ENCODE measurements at regions not wholly inside any gene's neighbourhood (a gene's known extent, or its start where the extent isn't known, plus 50 kb on each side); places are given as distances from the start of the nearest gene placed in this dataset.

DNA sequence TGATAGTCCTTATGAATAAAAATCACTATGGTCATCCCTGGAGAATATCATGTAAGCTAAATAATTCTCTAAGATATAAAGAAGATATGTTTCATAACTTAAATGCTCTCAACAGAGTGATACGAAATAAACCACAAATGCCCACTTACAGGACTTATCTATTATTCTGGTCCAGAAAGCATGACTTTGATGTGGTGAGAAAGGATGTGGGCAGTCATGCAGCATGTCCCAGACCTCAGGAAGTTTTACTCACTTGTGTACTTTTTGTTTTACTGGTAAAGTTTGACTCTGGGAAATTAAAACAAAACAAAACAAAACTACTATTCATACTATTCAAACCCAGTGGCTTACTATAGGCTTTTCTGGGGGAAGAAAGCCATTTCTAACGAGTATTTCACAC is 483.2 kb upstream of the SLITRK6 start:
- H3K27me3 Mint-ChIP-seq (ENCODE audit: low read depth): no peaks in the 10 kb centered on the region
- TF ChIP-seq EMX1 (CRISPR knock-in tag; IDR thresholded peaks at IDR 0.05): no peak
- TF ChIP-seq, protein P1, sequence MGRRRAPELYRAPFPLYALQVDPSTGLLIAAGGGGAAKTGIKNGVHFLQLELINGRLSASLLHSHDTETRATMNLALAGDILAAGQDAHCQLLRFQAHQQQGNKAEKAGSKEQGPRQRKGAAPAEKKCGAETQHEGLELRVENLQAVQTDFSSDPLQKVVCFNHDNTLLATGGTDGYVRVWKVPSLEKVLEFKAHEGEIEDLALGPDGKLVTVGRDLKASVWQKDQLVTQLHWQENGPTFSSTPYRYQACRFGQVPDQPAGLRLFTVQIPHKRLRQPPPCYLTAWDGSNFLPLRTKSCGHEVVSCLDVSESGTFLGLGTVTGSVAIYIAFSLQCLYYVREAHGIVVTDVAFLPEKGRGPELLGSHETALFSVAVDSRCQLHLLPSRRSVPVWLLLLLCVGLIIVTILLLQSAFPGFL (CRISPR knock-in tag; IDR thresholded peaks at IDR 0.05; ENCODE audit: borderline replicate concordance): no peak
- TF ChIP-seq, protein P2, sequence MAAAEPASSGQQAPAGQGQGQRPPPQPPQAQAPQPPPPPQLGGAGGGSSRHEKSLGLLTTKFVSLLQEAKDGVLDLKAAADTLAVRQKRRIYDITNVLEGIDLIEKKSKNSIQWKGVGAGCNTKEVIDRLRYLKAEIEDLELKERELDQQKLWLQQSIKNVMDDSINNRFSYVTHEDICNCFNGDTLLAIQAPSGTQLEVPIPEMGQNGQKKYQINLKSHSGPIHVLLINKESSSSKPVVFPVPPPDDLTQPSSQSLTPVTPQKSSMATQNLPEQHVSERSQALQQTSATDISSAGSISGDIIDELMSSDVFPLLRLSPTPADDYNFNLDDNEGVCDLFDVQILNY (CRISPR knock-in tag; IDR thresholded peaks at IDR 0.05): no peak
- TF ChIP-seq, protein P3, sequence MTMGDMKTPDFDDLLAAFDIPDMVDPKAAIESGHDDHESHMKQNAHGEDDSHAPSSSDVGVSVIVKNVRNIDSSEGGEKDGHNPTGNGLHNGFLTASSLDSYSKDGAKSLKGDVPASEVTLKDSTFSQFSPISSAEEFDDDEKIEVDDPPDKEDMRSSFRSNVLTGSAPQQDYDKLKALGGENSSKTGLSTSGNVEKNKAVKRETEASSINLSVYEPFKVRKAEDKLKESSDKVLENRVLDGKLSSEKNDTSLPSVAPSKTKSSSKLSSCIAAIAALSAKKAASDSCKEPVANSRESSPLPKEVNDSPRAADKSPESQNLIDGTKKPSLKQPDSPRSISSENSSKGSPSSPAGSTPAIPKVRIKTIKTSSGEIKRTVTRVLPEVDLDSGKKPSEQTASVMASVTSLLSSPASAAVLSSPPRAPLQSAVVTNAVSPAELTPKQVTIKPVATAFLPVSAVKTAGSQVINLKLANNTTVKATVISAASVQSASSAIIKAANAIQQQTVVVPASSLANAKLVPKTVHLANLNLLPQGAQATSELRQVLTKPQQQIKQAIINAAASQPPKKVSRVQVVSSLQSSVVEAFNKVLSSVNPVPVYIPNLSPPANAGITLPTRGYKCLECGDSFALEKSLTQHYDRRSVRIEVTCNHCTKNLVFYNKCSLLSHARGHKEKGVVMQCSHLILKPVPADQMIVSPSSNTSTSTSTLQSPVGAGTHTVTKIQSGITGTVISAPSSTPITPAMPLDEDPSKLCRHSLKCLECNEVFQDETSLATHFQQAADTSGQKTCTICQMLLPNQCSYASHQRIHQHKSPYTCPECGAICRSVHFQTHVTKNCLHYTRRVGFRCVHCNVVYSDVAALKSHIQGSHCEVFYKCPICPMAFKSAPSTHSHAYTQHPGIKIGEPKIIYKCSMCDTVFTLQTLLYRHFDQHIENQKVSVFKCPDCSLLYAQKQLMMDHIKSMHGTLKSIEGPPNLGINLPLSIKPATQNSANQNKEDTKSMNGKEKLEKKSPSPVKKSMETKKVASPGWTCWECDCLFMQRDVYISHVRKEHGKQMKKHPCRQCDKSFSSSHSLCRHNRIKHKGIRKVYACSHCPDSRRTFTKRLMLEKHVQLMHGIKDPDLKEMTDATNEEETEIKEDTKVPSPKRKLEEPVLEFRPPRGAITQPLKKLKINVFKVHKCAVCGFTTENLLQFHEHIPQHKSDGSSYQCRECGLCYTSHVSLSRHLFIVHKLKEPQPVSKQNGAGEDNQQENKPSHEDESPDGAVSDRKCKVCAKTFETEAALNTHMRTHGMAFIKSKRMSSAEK (CRISPR knock-in tag; IDR thresholded peaks at IDR 0.05; ENCODE audit: borderline replicate concordance): no peak
- TF ChIP-seq JUN (CRISPR knock-in tag; IDR thresholded peaks at IDR 0.05): no peak
- no peak for TF ChIP-seq OVOL2 (CRISPR knock-in tag; IDR thresholded peaks at IDR 0.05; ENCODE audit: borderline replicate concordance)
- no peak for TF ChIP-seq ATF1 (CRISPR knock-in tag; IDR thresholded peaks at IDR 0.05)
- TF ChIP-seq ZNF317 (CRISPR knock-in tag; IDR thresholded peaks at IDR 0.05; ENCODE audit: borderline replicate concordance, low read depth): no peak
- TF ChIP-seq ZNF671 (CRISPR knock-in tag; IDR thresholded peaks at IDR 0.05): no peak
- no peak for TF ChIP-seq ZNF219 (CRISPR knock-in tag; IDR thresholded peaks at IDR 0.05; ENCODE audit: borderline replicate concordance)
- TF ChIP-seq, protein P4, sequence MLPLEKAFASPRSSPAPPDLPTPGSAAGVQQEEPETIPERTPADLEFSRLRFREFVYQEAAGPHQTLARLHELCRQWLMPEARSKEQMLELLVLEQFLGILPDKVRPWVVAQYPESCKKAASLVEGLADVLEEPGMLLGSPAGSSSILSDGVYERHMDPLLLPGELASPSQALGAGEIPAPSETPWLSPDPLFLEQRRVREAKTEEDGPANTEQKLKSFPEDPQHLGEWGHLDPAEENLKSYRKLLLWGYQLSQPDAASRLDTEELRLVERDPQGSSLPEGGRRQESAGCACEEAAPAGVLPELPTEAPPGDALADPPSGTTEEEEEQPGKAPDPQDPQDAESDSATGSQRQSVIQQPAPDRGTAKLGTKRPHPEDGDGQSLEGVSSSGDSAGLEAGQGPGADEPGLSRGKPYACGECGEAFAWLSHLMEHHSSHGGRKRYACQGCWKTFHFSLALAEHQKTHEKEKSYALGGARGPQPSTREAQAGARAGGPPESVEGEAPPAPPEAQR (CRISPR knock-in tag; IDR thresholded peaks at IDR 0.05): no peak
- no peak for TF ChIP-seq FOXK1 (CRISPR knock-in tag; IDR thresholded peaks at IDR 0.05)
- TF ChIP-seq, protein P5, sequence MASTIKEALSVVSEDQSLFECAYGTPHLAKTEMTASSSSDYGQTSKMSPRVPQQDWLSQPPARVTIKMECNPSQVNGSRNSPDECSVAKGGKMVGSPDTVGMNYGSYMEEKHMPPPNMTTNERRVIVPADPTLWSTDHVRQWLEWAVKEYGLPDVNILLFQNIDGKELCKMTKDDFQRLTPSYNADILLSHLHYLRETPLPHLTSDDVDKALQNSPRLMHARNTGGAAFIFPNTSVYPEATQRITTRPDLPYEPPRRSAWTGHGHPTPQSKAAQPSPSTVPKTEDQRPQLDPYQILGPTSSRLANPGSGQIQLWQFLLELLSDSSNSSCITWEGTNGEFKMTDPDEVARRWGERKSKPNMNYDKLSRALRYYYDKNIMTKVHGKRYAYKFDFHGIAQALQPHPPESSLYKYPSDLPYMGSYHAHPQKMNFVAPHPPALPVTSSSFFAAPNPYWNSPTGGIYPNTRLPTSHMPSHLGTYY (CRISPR knock-in tag; IDR thresholded peaks at IDR 0.05): no peak
- no peak for TF ChIP-seq SP1 (CRISPR knock-in tag; conservative IDR thresholded peaks at IDR 0.05)
- TF ChIP-seq, protein P6, sequence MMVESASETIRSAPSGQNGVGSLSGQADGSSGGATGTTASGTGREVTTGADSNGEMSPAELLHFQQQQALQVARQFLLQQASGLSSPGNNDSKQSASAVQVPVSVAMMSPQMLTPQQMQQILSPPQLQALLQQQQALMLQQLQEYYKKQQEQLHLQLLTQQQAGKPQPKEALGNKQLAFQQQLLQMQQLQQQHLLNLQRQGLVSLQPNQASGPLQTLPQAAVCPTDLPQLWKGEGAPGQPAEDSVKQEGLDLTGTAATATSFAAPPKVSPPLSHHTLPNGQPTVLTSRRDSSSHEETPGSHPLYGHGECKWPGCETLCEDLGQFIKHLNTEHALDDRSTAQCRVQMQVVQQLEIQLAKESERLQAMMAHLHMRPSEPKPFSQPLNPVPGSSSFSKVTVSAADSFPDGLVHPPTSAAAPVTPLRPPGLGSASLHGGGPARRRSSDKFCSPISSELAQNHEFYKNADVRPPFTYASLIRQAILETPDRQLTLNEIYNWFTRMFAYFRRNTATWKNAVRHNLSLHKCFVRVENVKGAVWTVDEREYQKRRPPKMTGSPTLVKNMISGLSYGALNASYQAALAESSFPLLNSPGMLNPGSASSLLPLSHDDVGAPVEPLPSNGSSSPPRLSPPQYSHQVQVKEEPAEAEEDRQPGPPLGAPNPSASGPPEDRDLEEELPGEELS (CRISPR knock-in tag; IDR thresholded peaks at IDR 0.05): no peak
- TF ChIP-seq, protein P7, sequence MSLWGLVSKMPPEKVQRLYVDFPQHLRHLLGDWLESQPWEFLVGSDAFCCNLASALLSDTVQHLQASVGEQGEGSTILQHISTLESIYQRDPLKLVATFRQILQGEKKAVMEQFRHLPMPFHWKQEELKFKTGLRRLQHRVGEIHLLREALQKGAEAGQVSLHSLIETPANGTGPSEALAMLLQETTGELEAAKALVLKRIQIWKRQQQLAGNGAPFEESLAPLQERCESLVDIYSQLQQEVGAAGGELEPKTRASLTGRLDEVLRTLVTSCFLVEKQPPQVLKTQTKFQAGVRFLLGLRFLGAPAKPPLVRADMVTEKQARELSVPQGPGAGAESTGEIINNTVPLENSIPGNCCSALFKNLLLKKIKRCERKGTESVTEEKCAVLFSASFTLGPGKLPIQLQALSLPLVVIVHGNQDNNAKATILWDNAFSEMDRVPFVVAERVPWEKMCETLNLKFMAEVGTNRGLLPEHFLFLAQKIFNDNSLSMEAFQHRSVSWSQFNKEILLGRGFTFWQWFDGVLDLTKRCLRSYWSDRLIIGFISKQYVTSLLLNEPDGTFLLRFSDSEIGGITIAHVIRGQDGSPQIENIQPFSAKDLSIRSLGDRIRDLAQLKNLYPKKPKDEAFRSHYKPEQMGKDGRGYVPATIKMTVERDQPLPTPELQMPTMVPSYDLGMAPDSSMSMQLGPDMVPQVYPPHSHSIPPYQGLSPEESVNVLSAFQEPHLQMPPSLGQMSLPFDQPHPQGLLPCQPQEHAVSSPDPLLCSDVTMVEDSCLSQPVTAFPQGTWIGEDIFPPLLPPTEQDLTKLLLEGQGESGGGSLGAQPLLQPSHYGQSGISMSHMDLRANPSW (CRISPR knock-in tag; conservative IDR thresholded peaks at IDR 0.05; ENCODE audit: low read depth): no peak
- TF ChIP-seq, protein P8, sequence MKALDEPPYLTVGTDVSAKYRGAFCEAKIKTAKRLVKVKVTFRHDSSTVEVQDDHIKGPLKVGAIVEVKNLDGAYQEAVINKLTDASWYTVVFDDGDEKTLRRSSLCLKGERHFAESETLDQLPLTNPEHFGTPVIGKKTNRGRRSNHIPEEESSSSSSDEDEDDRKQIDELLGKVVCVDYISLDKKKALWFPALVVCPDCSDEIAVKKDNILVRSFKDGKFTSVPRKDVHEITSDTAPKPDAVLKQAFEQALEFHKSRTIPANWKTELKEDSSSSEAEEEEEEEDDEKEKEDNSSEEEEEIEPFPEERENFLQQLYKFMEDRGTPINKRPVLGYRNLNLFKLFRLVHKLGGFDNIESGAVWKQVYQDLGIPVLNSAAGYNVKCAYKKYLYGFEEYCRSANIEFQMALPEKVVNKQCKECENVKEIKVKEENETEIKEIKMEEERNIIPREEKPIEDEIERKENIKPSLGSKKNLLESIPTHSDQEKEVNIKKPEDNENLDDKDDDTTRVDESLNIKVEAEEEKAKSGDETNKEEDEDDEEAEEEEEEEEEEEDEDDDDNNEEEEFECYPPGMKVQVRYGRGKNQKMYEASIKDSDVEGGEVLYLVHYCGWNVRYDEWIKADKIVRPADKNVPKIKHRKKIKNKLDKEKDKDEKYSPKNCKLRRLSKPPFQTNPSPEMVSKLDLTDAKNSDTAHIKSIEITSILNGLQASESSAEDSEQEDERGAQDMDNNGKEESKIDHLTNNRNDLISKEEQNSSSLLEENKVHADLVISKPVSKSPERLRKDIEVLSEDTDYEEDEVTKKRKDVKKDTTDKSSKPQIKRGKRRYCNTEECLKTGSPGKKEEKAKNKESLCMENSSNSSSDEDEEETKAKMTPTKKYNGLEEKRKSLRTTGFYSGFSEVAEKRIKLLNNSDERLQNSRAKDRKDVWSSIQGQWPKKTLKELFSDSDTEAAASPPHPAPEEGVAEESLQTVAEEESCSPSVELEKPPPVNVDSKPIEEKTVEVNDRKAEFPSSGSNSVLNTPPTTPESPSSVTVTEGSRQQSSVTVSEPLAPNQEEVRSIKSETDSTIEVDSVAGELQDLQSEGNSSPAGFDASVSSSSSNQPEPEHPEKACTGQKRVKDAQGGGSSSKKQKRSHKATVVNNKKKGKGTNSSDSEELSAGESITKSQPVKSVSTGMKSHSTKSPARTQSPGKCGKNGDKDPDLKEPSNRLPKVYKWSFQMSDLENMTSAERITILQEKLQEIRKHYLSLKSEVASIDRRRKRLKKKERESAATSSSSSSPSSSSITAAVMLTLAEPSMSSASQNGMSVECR (CRISPR knock-in tag; IDR thresholded peaks at IDR 0.05; ENCODE audit: borderline replicate concordance): no peak

More for the DNA sequence above, 483.2 kb upstream of the SLITRK6 start:
- H3K4me3 Mint-ChIP-seq: no peak overlapping the region
- ChIA-PET CTCF (no interaction called here), POLR2A (no interaction called here)
- DNase-seq (ENCODE audit: low spot score): no peak
- no peak for ATAC-seq
- H3K9me3 Mint-ChIP-seq: no peaks in the 10 kb centered on the region
- no peaks in the 10 kb centered on the region for H3K36me3 Mint-ChIP-seq
- H3K4me1 Mint-ChIP-seq: 0 out of 2 replicates have a peak, but pooled peaks cover 2% of the 10 kb centered on the region
- no peak overlapping the region for H3K27ac Mint-ChIP-seq

Data from WTC11 (cell line).